SK-N-MC (cell line): ENCODE measurements at regions not wholly inside any gene's neighbourhood (a gene's known extent, or its start where the extent isn't known, plus 50 kb on each side); places are given as distances from the start of the nearest gene placed in this dataset.

Source experiments
- EZH2 ChIP-seq: fragments of 200-600 bp; sonication (generic); IDR thresholded peaks from one replicate; pipeline ENCODE4 v1.6.1; 2017; ENCODE audit warnings: antibody characterized with exemption
- POLR2AphosphoS5 ChIP-seq: IDR thresholded peaks from 2 replicates; pipeline ENCODE4 v1.6.1; 2012; ENCODE audit warnings: mild to moderate bottlenecking, low read depth, low read length, borderline replicate concordance

GRCh38 chr12:102573237-102573636, 92.9 kb upstream of the IGF1 start:
- no peak for TF ChIP-seq POLR2AphosphoS5
- TF ChIP-seq EZH2, result no peak
